GM19438 (cell line): ENCODE measurements at regions not wholly inside any gene's neighbourhood (a gene's known extent, or its start where the extent isn't known, plus 50 kb on each side); places are given as distances from the start of the nearest gene placed in this dataset.
"Not testable (repeated sequence)": the region's sequence is repeated elsewhere in the genome, so short reads cannot be mapped to it uniquely, and the experiment has no call there.

Experiments
- ATAC-seq: cut with Tn5 transposase; IDR thresholded peaks from one replicate; pipeline ENCODE4 v1.9.1; 2021; ENCODE audit warnings: low read depth; ENCODE audit not compliant: unreplicated experiment

DNA sequence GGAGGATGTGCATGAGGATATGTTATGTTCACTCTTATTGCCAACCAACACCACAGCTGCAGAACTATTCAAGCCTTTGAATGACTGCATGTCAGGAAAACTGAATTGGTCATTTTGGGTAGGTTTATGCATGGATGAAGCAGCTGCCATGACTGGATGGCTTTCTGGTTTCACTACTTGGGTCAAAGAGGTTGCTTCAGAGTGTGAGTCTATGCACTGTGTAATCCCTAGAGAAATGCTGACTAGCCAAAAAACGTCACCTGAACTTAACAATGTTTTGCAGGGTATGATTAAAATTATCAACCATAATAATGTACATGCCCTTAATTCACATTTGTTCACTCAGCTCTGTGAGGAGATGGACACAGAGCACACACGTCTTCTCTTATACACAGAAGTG is 206.7 kb upstream of the RBBP8 start:
- no peak for ATAC-seq

DNA sequence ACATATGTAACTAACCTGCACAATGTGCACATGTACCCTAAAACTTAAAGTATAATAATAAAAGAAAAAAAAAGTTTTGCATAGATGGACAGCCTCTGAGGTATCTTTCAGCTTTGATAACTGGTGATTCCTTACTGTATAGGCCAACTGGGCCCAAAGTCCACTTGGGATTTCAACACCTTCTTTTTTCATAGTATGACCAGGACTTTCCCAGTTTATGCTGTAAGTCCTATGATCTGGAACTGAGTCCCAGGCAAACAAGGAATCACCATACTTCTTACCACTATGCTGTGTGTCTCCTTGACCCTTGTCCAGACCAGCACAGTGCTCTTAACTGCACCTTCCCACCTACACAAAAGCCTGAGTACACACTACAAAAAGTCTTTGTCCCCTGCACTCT is 205.1 kb upstream of the RBBP8 start:
- no peak for ATAC-seq

DNA sequence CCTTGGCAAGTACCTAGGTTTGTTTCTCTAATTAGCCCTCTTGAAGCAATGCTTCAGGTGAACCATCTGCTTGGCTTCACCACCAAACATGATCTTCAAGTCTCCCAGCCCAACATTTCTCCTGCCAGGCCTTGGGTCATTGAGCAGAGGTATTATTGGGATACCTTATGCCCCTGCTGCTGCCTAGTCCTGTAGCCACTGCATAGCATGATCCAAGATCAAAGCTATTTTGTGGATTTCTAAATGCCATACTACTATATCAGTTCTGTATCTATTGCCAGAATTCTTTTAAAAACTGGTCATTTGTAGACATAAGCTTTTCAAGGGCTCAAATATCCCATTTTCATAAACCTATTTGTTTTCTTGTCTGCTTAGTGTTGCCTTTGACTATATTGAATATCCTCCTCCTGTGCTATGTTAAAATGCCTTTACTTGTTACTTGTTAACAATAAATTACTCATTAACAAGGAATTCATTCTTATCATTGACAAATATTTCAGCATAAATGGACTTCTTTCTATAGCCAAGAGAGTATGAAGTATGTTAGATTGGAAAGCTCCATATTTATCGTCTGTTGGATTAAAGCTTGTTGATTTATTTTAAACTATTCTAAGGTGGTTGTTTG is 204.5 kb upstream of the RBBP8 start:
- ATAC-seq = no peak

DNA sequence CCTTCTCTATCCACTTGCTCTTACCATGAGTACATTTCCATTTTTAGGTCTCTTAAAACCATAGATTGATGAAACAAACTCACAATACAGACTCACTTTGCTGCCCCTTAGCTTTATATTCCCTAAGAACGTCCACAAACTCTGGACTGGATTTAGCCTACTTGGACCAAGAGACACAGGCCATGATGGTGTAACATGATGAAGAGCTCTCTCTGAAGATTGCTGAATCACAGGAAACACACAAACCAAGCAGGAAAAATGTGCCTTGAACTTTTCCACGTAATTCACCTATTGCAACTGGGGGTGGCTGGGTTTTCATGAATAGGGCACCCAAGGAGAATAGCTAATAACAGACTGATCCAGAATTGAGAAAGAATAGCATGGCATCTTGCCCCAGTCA is 201.7 kb upstream of the RBBP8 start:
- ATAC-seq = no peak

DNA sequence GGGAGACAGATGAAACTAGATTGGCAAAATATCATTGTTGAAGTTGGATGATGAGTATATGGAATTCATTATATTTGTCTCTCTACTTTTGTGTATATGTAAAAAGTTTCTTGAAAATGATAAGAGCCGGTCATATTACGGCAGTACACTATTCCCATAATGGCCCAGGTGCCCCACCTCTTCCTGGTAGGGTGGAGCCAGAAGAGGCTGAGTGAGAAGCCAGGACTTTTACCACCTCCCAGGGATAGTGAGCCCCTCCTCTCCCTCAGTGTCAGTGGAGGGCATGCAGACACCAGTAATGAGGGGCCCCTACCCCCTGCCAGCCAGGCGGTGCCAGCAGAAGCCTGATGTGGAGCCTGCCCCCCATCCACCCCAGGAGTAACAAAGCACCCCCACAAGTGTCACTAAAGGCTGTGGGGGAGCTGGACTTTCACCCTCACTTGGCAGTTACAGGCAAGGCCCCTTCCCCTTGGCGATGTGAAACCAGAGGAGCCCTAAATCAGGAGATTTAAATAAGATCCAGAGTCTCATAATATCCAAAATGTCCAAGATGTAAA is 198.9 kb upstream of the RBBP8 start:
- no peak for ATAC-seq

DNA sequence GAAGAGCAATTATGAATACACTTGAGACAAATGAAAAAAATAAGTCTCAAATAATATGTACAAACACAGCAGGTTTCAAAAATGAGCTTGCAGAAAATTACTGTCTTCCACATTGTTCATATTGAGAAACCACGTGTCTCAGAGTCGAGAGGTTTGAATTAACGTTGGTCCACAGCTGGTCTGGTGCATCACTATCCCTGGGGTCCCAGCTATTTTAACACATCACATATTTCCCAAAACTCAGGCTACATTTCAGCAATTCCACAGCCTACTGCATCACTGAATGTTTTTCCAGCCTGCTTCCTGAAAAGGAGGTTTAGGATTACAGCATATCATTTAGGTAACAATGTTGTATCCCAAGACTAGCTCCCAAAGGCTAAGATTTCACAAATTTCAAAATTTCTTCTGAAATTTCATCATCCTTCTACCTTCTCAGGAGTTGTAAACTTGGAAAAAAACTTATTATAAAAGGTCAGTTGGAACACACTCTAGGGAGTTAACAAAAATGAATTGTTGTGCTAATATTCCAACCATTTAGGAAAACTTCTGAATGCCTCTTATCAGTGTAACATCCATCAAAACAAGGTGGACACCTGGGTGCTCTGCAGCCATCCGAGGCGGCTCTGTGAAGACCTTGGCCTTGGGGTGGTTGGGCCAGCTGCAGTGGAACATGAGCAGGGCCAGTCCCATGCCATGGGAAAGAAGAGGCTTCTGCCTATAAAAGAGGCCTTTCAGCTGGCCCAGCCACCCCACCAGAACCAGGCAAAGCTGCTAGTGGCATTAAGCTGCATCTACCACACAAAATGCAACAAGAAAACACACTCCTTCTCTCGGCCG is 198.1 kb upstream of the RBBP8 start:
- ATAC-seq = no peak

DNA sequence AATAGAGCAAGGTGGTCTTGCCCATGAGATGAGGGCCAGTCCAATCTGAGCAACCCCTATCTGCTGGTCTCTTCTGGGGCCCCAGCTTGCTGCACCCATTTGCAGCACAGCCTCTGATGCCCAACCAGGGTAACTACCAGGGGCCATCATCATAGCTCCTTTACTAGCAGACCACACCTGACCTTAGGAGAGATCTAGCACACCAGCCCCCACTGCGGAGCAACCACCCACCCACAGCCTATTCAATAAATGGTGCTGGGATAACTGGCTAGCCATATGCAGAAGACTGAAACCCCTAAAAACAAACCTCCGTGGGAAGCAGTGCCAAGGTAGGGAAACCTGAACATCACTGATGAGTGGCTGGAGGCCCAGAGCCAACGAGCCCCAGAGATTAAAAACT is 196.1 kb upstream of the RBBP8 start:
- ATAC-seq = no peak

DNA sequence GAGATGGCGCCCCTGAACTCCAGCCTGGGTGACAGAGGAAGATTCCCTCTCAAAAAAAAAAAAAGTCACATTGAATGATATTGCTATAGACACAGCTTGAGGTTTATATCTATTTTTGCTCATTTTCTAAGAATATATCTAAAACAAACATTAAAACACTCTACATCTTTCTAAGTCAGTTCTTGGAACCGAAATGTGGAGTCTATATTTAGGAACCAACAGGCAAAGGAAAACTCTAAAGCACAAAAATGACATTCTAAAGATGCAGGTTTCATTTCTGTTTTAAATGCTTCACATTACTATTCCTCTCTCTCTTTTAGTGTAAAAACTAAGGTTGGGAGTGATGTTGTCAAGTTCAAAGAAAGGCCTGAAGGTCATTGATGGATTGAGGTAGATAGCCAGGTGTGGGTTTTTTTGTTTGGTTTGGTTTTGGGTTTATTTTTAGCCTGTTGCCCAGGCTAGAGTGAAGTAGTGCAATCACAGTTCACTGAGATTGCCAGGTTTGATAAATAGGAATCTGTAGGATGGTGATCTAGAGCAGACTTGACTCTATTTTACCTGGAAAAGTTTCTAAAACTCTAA is 194.0 kb upstream of the RBBP8 start:
- ATAC-seq = no peak

DNA sequence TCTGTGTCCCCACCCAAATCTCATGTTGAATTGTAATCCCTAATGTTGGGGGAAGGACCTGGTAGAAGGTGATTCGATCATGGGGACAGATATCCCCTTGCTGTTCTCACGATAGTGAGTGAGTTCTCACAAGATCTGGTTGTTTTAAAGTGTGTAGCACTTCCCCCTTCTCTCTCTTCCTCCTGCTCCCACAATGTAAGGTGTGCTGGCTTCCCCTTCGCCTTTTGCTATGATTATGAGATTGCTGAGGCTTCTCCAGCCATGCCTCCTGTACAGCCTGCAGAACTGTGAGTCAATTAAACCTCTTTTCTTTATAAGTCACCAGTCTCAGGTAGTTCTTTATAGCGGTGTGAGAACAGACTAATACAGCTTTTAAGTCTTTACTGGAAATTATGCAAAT is 193.3 kb upstream of the RBBP8 start:
- ATAC-seq = no peak

DNA sequence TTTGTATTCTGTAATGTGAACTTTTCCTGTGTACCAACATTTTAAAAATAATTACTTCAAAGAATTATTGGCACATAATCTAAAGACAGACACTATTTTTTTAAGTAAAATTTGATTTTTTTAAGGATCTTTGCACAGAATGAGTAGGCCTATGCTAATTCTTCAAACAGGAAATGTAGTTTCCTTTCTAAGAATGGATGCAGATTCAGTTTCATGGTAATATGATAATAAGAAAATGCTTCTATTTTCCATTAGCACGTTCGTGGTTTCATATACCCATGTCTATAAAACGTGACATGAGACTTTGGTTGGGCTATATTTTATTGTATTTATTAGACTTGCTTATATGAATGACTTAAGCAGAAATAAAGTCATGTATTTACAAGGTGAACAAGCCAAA is 191.8 kb upstream of the RBBP8 start:
- ATAC-seq = no peak

DNA sequence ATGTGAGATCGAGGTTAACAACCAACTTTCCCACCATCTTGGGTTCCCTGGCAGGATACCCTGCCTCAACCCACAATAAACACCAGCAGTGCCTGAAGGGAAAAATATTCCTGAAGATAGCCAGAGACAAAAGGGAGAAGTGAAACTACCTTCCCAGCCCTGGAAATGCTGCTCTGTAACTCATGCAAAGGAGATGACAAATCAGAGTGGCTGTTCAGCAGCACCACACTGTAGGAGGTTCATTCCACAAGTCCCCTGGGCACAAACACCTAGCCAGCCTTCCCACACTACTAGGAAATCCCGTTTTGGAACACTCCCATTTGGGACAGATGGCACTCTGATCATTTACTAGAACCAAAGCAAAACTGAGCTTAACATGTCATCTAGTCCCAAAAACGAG is 190.7 kb upstream of the RBBP8 start:
- no peak for ATAC-seq

DNA sequence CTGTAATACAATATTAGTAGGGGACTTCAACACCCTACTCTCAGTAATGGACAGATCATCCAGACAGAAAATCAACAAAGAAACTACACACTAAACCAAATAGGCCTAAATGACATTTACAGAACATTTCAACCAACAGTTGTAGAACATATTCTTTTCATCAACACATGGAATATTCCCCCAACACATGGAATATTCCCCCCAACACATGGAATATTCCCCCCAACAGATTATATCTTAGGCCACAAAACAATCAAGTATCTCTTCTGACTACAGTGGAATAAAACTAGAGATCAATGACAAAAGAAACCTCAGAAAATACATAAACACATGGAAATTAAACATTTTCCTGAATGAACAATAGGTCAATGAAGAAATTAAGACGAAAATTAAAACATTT is 187.2 kb upstream of the RBBP8 start:
- no peak for ATAC-seq

DNA sequence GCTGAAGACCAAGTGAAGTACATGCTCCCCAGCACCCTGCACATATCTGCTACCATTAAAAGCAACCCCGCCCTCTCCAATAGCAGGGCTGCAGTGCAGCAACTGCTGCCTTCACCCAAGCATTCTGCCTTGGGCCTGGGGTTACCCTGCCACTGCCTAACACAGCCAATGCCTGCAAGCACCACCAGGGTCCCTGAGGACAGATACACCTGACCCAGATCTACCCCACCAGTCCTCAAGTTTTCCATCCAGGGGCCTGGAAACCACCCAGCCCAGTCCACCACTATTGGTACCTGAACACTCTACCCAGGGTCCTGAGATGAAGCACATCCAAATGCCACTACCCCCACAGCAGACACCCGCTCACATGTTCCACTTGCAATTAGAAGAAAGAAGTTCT is 181.1 kb upstream of the RBBP8 start:
- ATAC-seq = no peak

DNA sequence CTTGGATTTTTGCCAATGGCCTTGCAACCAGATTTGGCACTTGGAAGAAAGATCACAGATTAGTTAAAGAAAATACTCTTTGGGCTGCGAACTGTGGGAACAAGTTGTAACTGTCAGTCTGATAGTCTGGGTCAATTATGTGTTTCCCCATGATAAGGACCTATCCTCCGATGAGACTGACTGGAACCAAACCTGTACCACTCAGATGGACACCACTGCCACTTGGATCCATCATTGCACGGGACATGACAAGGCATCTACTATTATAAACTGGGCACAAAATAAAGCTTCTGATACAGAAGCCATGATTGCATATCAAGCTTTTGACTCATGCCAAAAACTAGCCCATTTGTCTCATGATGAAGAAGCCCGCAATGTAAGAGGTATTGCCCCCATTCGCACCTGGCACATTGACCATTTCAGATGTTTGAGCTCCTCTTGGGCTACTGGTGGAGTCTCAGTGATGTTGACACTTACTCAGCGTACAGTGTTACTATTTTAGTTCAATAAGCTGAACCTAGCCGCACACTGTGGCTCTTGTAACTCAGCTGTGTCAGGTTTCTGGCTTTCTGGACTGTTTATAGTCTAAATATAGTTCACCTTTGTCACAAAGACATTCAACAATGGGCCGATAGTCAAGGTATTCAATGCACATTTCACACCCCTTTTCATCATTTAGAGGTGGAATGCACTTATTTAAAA is 179.8 kb upstream of the RBBP8 start:
- no peak for ATAC-seq

DNA sequence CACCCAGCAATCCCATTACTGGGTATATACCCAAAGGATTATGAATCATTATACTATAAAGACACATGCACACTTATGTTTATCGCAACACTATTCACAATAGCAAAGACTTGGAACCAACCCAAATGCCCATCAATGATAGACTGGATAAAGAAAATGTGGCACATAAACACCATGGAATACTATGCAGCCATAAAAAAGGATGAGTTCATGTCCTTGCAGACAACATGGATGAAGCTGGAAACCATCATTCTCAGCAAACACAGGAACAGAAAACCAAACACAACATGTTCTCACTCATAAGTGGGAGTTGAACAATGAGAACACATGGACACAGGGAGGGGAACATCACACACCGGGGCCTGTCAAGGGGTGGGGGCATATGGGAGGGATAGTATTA is 169.1 kb upstream of the RBBP8 start:
- not testable (repeated sequence) for ATAC-seq

DNA sequence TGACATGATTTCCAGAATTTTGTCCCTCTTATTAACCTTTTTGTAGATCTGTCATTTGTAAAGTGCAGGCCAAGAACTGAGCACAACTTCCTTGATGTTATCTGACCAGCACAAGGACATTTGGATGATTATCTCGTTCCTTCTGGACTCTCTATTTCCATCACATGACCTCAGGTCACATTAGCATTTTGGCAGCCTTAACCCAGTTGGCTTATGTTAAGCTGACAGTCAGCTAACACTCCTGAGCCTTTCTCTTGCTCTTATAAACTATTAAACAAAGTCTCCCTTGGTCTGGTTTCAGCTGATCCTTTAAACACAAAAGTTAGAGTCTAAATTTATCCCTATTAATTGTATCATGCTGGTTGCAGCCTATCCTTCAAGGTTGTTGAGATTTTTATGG is 167.2 kb upstream of the RBBP8 start:
- ATAC-seq = no peak

DNA sequence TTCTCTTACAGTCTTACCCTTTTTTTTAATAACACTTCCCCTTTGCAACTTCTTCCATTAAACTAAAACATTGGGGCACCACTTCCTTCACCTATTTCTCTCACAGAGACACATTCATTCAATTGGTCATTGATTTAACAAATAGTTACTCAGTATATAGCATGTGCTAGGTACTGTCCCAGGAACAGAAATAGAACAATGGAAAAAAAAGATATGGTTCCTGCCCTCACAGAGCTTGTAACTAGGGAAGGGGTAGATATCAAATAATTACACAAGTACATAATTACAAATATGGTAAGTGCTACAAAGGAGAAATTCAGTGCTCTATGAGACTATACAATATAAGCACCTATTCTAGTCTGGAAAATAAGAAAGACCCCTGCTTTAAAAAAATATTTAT is 165.5 kb upstream of the RBBP8 start:
- ATAC-seq = no peak

DNA sequence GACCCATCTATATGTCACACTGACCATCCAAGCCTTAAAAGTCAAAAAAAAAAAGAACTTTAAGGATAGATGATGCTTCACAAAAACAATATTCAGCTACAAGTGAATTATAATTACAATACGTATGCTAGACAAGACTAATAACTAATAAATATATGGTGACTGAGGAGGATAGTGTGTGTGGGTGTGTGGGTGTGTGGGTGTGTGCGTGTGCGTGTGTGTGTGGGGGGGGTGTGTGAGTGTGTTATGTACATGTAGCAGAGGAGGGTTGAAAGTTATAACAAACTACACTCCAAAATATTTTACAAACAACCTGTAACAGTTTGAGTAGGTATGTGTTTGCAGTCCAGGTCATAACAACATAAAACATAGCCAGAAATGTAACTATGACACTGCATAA is 159.2 kb upstream of the RBBP8 start:
- no peak for ATAC-seq

DNA sequence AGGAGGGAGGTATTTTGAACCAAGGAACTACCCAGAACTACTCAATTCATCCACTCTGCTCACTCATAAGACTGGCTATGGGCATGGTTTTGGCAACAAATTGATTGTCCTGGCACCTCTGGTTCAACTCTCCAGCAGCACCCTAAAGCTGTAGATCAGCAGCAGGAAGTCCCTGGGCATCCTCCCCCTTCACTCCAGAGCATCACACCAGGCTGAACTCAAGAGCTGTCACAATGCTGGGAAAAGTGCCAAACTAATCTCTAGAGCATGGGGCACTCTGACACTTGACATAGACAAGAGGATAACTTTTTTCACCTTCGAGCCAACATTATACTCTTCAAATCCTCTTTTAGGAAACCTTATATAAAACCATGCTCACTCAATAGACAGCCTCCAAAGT is 154.1 kb upstream of the RBBP8 start:
- ATAC-seq = no peak

DNA sequence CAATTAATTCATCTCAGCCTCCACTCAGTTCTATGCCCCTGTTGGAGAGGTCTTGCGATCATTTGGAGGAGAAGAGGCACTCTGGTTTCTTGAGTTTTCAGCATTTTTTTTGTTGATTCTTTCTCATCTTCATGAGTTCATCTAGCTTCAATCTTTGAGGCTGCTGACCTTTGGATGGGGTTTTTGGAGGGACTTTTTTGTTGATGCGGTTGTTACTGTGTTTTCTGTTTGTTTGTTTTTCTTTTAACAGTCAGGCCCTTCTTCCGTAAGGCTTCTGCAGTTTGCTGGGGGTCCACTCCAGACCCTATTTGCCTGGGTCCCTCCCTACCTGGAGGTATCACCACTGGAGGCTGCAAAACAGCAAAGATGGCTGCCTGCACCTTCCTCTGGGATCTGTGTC is 149.9 kb upstream of the RBBP8 start:
- ATAC-seq = no peak

DNA sequence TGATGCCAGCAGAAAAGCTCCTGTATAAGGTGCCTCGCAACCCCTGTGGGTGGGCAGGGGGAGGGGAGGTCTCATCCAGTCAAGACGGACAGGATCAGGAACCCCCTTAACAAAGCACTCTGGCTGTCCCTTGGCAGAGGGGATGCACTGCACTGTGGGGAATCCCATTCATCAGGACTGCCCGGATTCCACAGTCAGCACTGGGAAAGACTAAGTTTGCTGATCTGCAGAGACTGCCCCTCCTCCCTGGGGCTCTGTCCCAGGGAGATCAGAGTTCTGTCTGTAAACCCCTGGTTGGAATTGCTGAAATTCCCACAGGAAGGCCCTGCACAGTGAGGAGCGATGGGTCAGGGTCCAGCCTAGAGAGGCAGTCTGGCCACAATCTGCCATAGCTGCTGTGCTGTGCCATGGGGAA is 149.5 kb upstream of the RBBP8 start:
- ATAC-seq = no peak
